PC-3 (cell line): ENCODE measurements at regions not wholly inside any gene's neighbourhood (a gene's known extent, or its start where the extent isn't known, plus 50 kb on each side); places are given as distances from the start of the nearest gene placed in this dataset.

Source experiments
- EZH2 ChIP-seq: fragments of 300-600 bp; sonication (generic); IDR thresholded peaks from one replicate; pipeline ENCODE4 v1.6.1; 2017; ENCODE audit warnings: antibody characterized with exemption, mild to moderate bottlenecking, low read length; ENCODE audit not compliant: unreplicated experiment
- EZH2phosphoT487 ChIP-seq: fragments of 300-600 bp; sonication (generic); IDR thresholded peaks from 2 replicates; pipeline ENCODE4 v1.6.1; 2018; ENCODE audit warnings: mild to moderate bottlenecking, antibody characterized with exemption, low read length, borderline replicate concordance

DNA sequence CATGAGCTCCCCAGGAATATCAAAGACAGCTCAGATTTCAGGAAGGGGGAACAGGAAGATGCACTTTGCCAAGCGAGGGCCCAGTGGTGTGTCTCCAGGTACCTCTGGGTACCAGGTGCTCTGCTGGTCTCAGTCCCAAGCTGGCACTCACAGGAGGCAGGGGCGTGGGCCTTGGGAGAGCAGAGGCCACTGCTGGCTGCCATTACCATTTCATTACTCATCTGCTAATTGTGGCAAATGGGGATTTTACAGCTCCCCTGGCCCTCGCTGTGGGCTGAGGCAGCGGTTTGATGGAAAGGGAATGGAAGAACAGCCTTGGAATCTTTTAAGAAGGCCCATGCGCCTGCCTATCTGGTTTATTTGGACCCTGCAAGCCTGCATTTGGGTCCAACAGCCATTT is 192.0 kb upstream of the NAV2 start:
- no peak for TF ChIP-seq EZH2phosphoT487
- no peak for TF ChIP-seq EZH2
